Right ventricle myocardium inferior (tissue), 1 donor: ENCODE measurements at regions not wholly inside any gene's neighbourhood (a gene's known extent, or its start where the extent isn't known, plus 50 kb on each side); places are given as distances from the start of the nearest gene placed in this dataset.

Experiments used
- ATAC-seq: fragments of 200-7000 bp; cut with Tn5 transposase; one replicate; pipeline ENCODE4 v1.9.1; 2020; ENCODE audit warnings: mild to moderate bottlenecking, moderate library complexity
- DNase-seq: peaks from one replicate; pipeline ENCODE4 v3.0.0; 2021; ENCODE audit errors: missing footprints
- intact Hi-C: fragments of 100-400 bp; cut with DNase I; formaldehyde crosslinking; loops from one replicate; pipeline ENCODE4 v1.11.0; 2022
- donor health status: DM: no; HTN: yes; CAD: no; lungs with severe emphysema.

DNA sequence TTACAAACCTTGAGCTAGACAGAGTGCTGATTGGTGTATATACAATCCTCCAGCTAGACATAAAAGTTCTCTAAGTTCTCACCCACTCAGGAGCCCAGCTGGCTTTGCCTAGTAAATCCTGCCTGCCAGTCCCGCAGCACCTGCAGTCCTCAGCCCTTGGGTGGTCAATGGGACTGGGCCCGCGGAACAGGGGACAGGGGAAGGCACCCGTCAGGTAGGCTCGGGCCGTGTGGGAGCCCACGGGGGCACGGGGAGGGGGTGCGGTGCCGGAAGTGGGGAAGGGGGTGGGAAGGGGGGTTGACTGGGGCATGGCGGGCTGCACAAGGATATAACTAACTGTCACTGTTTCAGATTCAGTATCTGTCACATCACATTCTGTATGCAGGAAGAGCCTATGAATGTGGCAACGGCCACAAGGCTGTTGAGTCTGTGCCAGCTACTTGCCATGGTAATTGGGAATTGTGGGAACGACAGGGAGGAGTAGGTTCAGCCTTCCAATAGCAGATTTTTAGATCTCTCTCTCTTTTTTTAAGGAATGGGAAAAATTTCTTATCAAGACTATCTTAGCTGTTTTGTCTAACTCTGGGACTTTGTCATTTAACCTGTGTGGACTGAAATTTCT, 205.1 kb upstream of the PLPP4 start:
- ATAC-seq: no peak
- DNase-seq: no peak
- intact Hi-C loops: no loop called here

- intact Hi-C loops: no loop called here
- ATAC-seq (no peak), DNase-seq (no peak)
Observed at GRCh38 chr10:120253131-120253530, 203.9 kb upstream of the PLPP4 start.

DNA sequence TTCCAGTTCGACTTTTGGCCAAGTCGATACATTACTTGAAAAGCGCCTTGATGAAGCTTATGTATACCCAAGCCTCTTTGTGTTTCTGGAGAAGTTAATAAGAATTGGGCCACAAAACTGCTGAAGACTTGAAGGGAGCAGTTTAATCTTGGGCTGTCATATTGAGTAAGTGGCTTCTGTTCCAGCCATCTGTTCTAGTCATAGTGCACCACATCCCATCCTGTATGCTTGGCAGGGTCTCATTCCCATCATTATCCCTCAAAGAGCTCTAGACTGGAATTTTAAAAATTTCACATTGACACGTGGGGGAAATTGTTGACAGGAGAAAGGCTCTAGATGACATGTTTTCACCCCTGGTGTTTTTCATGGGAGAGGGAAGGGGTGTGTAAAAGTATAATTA, 196.6 kb upstream of the PLPP4 start:
- intact Hi-C loops: no loop called here
- DNase-seq: no peak
- no peak for ATAC-seq

GRCh38 chr10:120262857-120263547, 194.0 kb upstream of the PLPP4 start:
- intact Hi-C loops: no loop called here
- ATAC-seq (no peak), DNase-seq (no peak)

GRCh38 chr10:120266022-120266421, 191.0 kb upstream of the PLPP4 start:
- ATAC-seq (no peak), DNase-seq (no peak)
- intact Hi-C loops: no loop called here

DNA sequence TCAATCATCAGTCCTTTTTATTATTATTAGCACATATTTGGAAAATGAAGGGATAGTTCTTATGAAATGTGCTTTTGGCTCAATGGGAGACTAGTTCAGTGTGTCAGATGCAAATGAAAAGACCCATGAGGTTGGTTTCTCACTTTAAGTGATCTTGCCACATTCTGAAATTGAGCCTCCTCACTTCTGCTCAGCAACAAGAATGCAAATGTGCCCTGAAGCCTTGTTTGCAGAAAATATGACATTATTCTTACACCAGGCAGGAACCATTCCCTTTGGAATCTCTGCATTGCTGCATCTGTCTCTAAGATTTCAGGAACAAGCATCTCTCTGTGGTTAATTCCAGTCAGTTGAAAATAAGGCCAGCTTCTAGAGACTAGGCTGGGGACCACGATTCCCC, 186.1 kb upstream of the PLPP4 start:
- DNase-seq (no peak), ATAC-seq (no peak)
- intact Hi-C loops: no loop called here

- intact Hi-C loops: no loop called here
- ATAC-seq: no peak
- no peak for DNase-seq
Observed at GRCh38 chr10:120271696-120272095, 185.3 kb upstream of the PLPP4 start.

DNA sequence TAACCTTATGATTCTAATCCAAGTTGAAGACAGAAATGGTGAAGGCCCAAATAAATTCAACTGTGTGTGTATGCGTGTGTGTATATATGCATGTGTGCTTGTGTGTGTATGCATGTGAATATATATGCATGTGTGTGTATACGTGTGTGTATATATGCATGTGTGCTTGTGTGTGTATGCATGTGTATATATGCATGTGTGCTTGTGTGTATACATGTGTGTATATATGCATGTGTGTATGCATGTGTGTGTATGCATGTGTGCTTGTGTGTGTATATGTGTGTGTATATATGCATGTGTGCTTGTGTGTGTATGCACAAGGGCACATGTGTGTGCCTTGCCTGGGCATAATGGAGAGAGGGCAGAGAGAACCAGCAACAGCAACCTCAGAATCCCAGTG, 184.7 kb upstream of the PLPP4 start:
- intact Hi-C loops: no loop called here
- DNase-seq (no peak), ATAC-seq (no peak)

GRCh38 chr10:120278069-120278468, 179.0 kb upstream of the PLPP4 start:
- intact Hi-C loops: no loop called here
- no peak for DNase-seq
- no peak for ATAC-seq

DNA sequence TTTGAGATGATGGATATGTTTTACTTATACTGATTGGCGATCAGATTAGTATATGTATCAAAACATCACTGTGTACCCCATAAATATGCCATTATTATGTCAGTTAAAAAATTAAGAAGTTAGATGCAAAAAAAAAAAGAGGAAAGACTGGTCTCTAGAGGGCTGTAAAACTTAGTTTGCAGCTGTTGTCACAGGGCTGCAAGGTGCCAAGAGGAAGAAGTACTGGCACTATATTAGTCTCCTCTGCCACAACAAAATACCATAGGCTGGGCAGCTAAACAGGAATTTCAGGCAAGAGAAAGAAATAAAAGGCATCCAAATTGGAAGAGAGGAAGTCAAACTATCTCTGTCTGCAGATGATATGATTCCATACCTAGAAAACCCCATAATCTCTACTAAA, 177.8 kb upstream of the PLPP4 start:
- no peak for DNase-seq
- no peak for ATAC-seq
- intact Hi-C loops: no loop called here

- DNase-seq (no peak), ATAC-seq (no peak)
- intact Hi-C loops: no loop called here
Observed at GRCh38 chr10:120282421-120282820, 174.6 kb upstream of the PLPP4 start.

- DNase-seq: no peak
- intact Hi-C loops: no loop called here
Observed at GRCh38 chr10:120282846-120283492, 174.1 kb upstream of the PLPP4 start.

DNA sequence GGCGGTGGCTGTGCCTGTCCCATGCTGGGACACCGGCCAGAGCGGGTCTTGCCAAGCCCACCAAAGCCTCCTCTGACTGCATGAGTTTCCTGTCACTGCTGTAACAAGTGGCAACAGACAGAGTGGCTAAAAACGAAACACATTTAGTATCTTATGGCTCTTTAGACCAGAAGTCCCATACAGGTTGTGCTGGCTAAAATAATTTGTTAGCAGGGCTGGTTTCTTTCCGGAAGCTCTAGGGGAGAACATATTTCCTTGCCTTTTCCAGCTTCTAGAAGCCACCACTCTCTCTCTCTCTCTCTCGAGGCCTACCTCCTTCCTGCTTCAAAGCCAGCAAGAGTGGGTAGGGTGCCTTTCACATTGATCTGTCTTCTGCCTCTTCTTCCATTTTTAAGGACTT, 171.6 kb upstream of the PLPP4 start:
- ATAC-seq (no peak), DNase-seq (no peak)
- intact Hi-C loops: no loop called here

More at GRCh38 chr10:120282846-120283492, 174.1 kb upstream of the PLPP4 start:
- ATAC-seq: no peak

DNA sequence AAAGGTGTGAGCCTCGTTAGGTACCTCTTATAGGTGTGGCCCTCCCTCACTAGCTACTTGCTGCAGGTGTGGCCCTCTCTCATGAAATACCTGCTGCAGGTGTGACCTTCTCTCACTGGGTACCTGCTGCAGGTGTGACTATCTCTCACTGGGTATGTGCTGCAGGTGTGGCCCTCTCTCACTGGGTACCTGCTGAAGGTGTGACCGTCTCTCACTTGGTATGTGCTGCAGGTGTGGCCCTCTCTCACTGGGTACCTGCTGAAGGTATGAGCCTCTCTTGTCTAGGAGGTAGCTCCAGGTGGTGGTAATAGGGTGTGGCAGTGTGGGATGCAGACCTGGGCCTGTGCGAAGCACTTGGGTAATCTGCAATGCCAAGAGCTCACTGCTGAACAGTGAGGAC, 170.7 kb upstream of the PLPP4 start:
- no peak for ATAC-seq
- DNase-seq: no peak
- intact Hi-C loops: no loop called here

GRCh38 chr10:120300513-120300912, 156.5 kb upstream of the PLPP4 start:
- intact Hi-C loops: no loop called here
- DNase-seq: no peak
- no peak for ATAC-seq

- DNase-seq (no peak), ATAC-seq (no peak)
- intact Hi-C loops: no loop called here
Observed at GRCh38 chr10:120308589-120308988, 148.4 kb upstream of the PLPP4 start.

DNA sequence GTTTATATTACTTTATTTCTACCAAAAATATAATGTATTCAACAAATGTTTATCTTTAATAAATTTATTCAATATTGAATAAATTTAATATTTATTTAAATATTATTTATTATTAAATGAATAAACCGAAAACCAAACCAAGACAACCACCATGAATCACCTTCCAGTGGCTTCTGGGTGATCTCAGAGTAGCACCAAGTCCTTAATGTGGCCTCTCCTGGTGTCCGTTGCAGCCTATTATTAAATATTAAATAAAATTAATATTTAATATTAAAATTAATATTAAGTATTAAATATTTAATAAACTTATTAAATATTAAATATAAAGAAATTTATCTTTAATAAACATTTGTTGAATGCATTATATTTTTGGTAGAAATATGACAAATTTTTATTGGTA, 143.3 kb upstream of the PLPP4 start:
- ATAC-seq (no peak), DNase-seq (no peak)
- intact Hi-C loops: no loop called here

DNA sequence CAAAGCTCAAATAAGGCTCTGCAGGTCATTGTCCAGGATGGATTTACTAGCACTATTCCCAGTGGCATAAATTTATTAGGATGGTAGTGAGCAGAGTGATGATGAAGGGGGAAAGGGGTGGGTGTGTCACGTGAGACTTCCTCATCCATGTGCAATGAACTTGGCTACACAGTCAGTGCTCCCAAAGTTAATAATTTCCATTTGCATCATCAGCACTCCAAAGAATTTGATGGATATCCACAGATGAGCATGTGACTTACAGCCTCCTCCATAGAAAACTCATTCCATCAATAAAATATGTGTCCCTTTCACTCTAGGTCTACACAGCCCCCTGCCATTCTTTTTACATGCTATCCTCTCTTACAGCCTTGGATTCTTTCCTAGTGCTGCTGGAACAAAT, 142.6 kb upstream of the PLPP4 start:
- DNase-seq: no peak
- intact Hi-C loops: no loop called here
- no peak for ATAC-seq

DNA sequence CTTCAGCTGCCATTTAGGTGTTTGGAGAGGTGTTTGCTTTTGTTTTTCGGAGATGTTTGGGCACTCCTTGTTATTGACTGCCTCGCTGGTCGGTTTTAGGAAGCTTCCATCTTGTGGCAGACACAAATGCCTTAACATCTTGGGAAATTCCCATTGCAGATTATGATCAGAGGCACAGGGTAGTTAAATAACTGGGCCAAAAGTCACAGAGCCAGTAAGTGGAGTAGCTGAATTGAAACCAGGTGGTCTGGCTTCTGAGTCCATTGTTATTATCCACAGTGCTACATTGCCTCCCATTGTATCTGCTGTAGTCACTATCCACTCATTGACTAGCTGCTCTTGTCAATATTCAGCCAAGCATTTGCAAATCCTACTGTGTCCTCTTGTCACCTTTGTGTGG, 138.2 kb upstream of the PLPP4 start:
- ATAC-seq (no peak), DNase-seq (no peak)
- intact Hi-C loops: no loop called here

GRCh38 chr10:120327675-120328074, 129.4 kb upstream of the PLPP4 start:
- intact Hi-C loops: no loop called here
- no peak for ATAC-seq
- DNase-seq: no peak

DNA sequence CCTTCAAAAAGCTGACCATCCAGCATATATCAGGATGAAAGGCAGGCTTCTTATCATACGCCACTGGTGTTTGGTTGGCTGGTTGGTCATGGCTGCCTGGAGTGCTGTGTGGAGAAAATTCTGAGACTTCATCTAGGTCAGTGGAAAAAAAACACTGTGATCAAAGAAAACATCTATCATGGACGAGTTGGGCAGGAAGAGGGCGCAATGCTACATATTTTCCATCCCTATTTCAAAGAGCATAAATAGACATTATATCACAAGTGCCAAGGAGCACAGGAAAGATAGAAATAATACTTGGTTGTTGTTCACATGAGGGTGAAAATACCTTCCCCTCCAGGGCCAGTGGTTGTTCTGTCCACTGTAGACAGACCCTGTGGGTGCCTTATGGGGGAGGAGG, 128.4 kb upstream of the PLPP4 start:
- intact Hi-C loops: no loop called here
- no peak for DNase-seq
- ATAC-seq: no peak
